ENCODE measurements at regions not wholly inside any gene's neighbourhood (a gene's known extent, or its start where the extent isn't known, plus 50 kb on each side); places are given as distances from the start of the nearest gene placed in this dataset.
"Not testable (repeated sequence)": the region's sequence is repeated elsewhere in the genome, so short reads cannot be mapped to it uniquely, and the experiment has no call there.

DNA sequence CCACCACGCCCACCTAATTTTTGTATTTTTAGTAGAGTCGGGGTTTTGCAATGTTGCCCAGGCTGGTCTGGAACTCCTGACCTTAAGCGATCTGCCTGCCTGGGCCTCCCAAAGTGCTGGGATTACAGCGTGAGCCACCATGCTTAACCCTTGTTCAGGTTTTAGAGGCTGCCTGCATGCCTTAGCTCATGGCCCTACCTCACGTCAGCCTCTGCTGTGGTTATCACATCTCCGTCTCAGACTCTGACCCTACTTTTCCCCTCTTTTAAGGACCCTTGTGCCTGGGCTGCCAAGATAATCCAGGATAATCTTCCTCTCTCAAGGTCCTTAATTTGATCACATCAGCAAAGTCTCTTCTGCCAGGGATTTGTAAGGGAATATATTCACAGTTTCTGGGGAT is 98.2 kb upstream of the PMAIP1 start:
- H3K4me3 ChIP-seq (ENCODE audit: low read length), result no peak overlapping the region
- TF ChIP-seq, protein P1, sequence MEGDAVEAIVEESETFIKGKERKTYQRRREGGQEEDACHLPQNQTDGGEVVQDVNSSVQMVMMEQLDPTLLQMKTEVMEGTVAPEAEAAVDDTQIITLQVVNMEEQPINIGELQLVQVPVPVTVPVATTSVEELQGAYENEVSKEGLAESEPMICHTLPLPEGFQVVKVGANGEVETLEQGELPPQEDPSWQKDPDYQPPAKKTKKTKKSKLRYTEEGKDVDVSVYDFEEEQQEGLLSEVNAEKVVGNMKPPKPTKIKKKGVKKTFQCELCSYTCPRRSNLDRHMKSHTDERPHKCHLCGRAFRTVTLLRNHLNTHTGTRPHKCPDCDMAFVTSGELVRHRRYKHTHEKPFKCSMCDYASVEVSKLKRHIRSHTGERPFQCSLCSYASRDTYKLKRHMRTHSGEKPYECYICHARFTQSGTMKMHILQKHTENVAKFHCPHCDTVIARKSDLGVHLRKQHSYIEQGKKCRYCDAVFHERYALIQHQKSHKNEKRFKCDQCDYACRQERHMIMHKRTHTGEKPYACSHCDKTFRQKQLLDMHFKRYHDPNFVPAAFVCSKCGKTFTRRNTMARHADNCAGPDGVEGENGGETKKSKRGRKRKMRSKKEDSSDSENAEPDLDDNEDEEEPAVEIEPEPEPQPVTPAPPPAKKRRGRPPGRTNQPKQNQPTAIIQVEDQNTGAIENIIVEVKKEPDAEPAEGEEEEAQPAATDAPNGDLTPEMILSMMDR (conservative IDR thresholded peaks at IDR 0.05; ENCODE audit: low read depth, low read length), result no peak
- no peak for DNase-seq (ENCODE audit: low read depth)

DNA sequence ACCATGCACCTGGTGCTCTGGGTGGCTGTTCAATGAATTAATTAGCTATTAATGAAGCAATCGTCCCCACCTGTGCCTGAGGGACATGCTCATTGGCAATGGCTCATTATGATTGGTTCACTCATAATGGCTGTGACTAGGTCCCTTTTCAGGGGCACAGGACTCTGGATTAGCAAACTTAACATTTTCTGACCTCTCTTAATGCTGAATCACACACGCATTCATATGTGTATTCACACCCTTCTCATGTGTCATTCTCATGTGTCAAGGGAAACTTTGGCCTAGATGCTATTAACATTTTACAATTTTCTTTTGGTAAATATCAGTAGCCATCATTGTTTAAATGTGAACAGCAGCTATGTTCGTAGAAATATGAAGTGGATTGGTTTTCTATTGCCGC is 98.9 kb upstream of the PMAIP1 start:
- TF ChIP-seq, protein P1 (conservative IDR thresholded peaks at IDR 0.05; ENCODE audit: low read depth, low read length), result no peak
- H3K4me3 ChIP-seq (ENCODE audit: low read length), result no peak overlapping the region
- DNase-seq (ENCODE audit: low read depth), result no peak

DNA sequence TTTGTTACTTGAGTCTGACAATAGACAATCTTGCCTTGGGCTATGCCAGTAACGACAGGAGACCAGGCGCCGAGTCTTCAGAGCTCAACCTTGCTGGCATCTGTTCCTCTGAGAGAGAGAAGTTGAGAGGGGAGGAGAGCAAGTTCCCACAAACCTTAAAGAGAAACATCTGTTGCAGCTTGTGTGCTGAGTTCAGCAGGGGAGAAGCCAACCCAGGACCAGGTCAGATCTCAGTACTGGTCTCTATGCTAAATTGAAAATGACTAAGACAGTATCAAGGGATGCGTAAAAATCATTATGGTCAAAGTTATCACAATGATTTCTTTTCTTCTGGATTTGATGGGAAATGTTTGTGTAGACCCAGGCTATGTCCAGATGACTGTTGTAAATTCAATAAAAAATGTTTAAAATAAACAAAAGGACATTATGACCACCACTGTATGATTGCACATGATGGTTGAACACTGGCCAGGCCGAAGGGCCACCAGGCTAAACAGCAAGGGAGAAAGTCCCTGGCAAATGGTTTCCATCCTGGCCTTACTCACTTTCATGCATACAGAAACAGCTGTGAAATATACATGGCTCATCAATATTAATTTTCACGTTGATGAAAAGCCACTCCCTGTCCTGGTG is 100.3 kb upstream of the PMAIP1 start:
- TF ChIP-seq, protein P1 (conservative IDR thresholded peaks at IDR 0.05; ENCODE audit: low read depth, low read length), result no peak
- no peak for DNase-seq (ENCODE audit: low read depth)
- no peak overlapping the region for H3K4me3 ChIP-seq (ENCODE audit: low read length)

DNA sequence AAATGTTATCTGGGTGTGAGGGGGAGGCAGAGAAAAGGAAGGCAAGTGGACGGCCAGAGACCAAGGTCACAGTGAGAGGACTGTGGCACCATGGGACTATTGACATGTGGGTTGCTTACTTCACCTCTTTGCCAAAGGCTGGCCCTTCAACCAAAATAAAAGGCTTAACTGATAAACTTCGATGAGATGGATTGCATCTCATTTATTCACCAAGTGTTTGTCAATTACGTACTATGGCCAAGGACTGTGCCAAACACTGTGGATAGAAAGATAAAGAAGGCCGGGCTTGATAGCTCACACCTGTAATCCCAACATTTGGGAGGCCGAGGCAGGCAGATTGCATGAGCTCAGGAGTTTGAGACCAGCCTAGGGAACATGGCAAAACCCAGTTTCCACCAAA is 98.7 kb upstream of the CCBE1 start:
- H3K4me3 ChIP-seq (ENCODE audit: low read length), result no peak overlapping the region
- TF ChIP-seq, protein P1 (conservative IDR thresholded peaks at IDR 0.05; ENCODE audit: low read depth, low read length), result no peak
- no peak for DNase-seq (ENCODE audit: low read depth)

DNA sequence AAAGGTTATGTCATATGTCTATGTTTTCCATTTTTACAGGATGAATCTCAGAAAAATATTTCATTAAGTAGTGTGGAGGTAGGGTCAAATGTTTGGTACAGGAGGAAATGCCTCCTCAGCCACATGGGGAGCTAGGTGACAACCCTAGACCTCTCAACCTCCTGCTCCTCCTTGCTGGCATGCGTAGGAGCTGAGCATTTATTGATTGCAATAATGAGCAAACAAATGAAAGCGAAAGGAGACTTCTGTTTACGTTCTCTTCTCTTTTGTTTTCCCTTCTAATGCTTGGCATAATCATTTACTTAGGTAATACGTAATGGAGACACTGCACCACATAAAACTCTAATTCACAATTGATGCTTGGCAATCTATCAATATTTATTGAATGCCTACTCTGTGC is 95.1 kb upstream of the CCBE1 start:
- DNase-seq (ENCODE audit: low read depth), result no peak
- TF ChIP-seq, protein P1 (conservative IDR thresholded peaks at IDR 0.05; ENCODE audit: low read depth, low read length), result no peak
- H3K4me3 ChIP-seq (ENCODE audit: low read length), result no peak overlapping the region

DNA sequence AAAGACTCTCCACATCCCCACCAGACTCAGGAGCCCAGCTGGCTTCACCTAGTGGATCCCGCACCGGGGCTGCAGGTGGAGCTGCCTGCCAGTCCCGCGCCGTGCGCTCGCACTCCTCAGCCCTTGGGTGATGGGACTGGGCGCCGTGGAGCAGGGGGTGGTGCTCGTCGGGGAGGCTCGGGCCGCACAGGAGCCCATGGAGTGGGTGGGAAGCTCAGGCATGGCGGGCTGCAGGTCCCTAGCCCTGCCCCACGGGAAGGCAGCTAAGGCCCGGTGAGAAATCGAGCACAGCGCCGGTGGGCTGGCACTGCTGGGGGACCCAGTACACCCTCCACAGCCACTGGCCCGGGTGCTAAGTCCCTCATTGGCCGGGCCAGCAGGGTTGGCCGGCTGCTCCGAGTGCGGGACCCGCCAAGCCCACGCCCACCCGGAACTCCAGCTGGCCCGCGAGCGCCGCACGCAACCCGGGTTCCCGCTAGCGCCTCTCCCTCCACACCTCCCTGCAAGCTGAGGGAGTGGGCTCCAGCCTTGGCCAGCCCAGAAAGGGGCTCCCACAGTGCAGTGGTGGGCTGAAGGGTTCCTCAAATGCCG is 93.2 kb upstream of the CCBE1 start:
- DNase-seq (ENCODE audit: low read depth); H3K4me3 ChIP-seq (ENCODE audit: low read length): not testable (repeated sequence)

DNA sequence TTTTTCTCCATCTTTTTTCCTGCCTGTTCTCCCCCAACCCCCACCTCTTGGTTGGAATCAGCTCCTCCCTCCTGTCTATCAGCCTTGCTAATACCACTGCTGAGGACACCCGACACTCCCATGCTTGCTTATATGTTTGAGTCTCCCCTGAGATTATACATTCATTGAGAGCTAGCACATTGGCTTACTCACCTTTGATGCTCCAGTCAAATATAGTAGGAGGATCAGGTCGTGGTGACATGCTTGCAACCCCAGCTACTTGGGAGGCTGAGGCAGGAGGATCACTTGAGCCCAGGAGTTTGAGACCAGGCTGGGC is 91.5 kb upstream of the CCBE1 start:
- DNase-seq (ENCODE audit: low read depth), result no peak
- no peak overlapping the region for H3K4me3 ChIP-seq (ENCODE audit: low read length)
- TF ChIP-seq, protein P1 (conservative IDR thresholded peaks at IDR 0.05; ENCODE audit: low read depth, low read length), result no peak

Data from retinal pigment epithelial cell (primary cell).